Liver (tissue), 8 donors: ENCODE measurements at regions not wholly inside any gene's neighbourhood (a gene's known extent, or its start where the extent isn't known, plus 50 kb on each side); places are given as distances from the start of the nearest gene placed in this dataset.

Source experiments
- DNase-seq: peaks from one replicate; pipeline ENCODE4 v3.0.0-alpha.2; 2017; ENCODE audit warnings: low spot score
- H3K27ac ChIP-seq, 2 donors: one replicate each; pipeline ENCODE4 v1.7.0; 2013; ENCODE audit warnings: inconsistent platforms in 2 of 2, low read length in 2 of 2, control low read depth in 1 of 2, low read depth in 1 of 2, mild to moderate bottlenecking in 1 of 2
- H3K27me3 ChIP-seq, 4 donors: one replicate each; pipeline versions ENCODE4 v1.6.1 to v1.7.0; 2013; ENCODE audit warnings: low read length in 3 of 4, inconsistent platforms in 1 of 4, mild to moderate bottlenecking in 1 of 4, moderate library complexity in 1 of 4; ENCODE audit not compliant: control insufficient read depth in 4 of 4, insufficient read depth in 4 of 4
- H3K36me3 ChIP-seq, 4 donors: one replicate each; pipeline versions ENCODE4 v1.6.1 to v1.7.0; 2013; ENCODE audit warnings: low read length in 3 of 4, mild to moderate bottlenecking in 3 of 4, low read depth in 1 of 4, moderate library complexity in 1 of 4; ENCODE audit not compliant: control insufficient read depth in 4 of 4, insufficient read depth in 3 of 4
- H3K4me1 ChIP-seq, 4 donors: one replicate each; pipeline versions ENCODE4 v1.6.1 to v1.7.0; 2013; ENCODE audit warnings: low read length in 3 of 4, mild to moderate bottlenecking in 3 of 4, moderate library complexity in 1 of 4; ENCODE audit not compliant: control insufficient read depth in 4 of 4, insufficient read depth in 4 of 4
- H3K4me3 ChIP-seq, 3 donors: one replicate each; pipeline versions ENCODE4 v1.6.1 to v1.7.0; 2013; ENCODE audit warnings: low read length in 3 of 3, control low read depth in 1 of 3, low read depth in 1 of 3, mild to moderate bottlenecking in 1 of 3
- H3K9ac ChIP-seq, 2 donors: one replicate each; pipeline ENCODE4 v1.7.0; 2013; ENCODE audit warnings: low read length in 2 of 2, mild to moderate bottlenecking in 2 of 2, moderate library complexity in 2 of 2, control low read depth in 1 of 2, low read depth in 1 of 2
- H3K9me3 ChIP-seq, 4 donors: one replicate each; pipeline versions ENCODE4 v1.6.1 to v1.7.0; 2013; ENCODE audit warnings: low read length in 3 of 4; ENCODE audit not compliant: control insufficient read depth in 4 of 4
- EGR1 ChIP-seq, 2 donors: IDR thresholded peaks; 2 replicates each; pipeline ENCODE4 v1.6.1; 2016 to 2018; ENCODE audit warnings: antibody characterized with exemption in 2 of 2, low read depth in 2 of 2
- FOXA2 ChIP-seq: IDR thresholded peaks from 2 replicates; pipeline ENCODE4 v1.6.1; 2016; ENCODE audit warnings: antibody characterized with exemption
- GABPA ChIP-seq, 2 donors: IDR thresholded peaks in 1 of 2; conservative IDR thresholded peaks in 1 of 2; 2 replicates each; pipeline ENCODE4 v1.6.1; 2016; ENCODE audit warnings: antibody characterized with exemption in 2 of 2, mild to moderate bottlenecking in 1 of 2, moderate library complexity in 1 of 2
- HNF4A ChIP-seq, 2 donors: conservative IDR thresholded peaks; 2 replicates each; pipeline ENCODE4 v1.6.1; 2016; ENCODE audit warnings: antibody characterized with exemption in 2 of 2, mild to moderate bottlenecking in 2 of 2
- JUND ChIP-seq, 2 donors: IDR thresholded peaks; 2 replicates each; pipeline ENCODE4 v1.6.1; 2016; ENCODE audit warnings: antibody characterized with exemption in 2 of 2
- RAD21 ChIP-seq, 2 donors: IDR thresholded peaks; 2 replicates each; pipeline ENCODE4 v1.6.1; 2016; ENCODE audit warnings: antibody characterized with exemption in 2 of 2, mild to moderate bottlenecking in 2 of 2
- REST ChIP-seq: IDR thresholded peaks from 2 replicates; pipeline ENCODE4 v1.6.1; 2016; ENCODE audit warnings: antibody characterized with exemption, mild to moderate bottlenecking
- RXRA ChIP-seq, 2 donors: IDR thresholded peaks; 2 replicates each; pipeline ENCODE4 v1.6.1; 2017 to 2018; ENCODE audit warnings: antibody characterized with exemption in 2 of 2, mild to moderate bottlenecking in 1 of 2
- SP1 ChIP-seq: IDR thresholded peaks from 2 replicates; pipeline ENCODE4 v1.6.1; 2018; ENCODE audit warnings: antibody characterized with exemption, mild to moderate bottlenecking
- YY1 ChIP-seq: IDR thresholded peaks from 2 replicates; pipeline ENCODE4 v1.6.1; 2016; ENCODE audit warnings: antibody characterized with exemption, mild to moderate bottlenecking
- ZBTB33 ChIP-seq: IDR thresholded peaks from 2 replicates; pipeline ENCODE4 v1.6.1; 2016; ENCODE audit warnings: antibody characterized with exemption
- WGBS: extraction: QIAGEN DNeasy Blood & Tissue Kit; methylation state at CpG from one replicate; pipeline ENCODE4 v1.1.7; 2013; 5-methylcytosine and 5-hydroxymethylcytosine counted together
- TF ChIP-seq, protein P1 (sequence below): fragments of 150-350 bp; IDR thresholded peaks from 2 replicates; pipeline ENCODE4 v1.5.1; 2017; ENCODE audit warnings: improper control_type of control experiment, low read depth, low read length; ENCODE audit not compliant: missing input control
- TF ChIP-seq, protein P2 (sequence below): IDR thresholded peaks from 2 replicates; pipeline ENCODE4 v1.6.1; 2016; ENCODE audit warnings: antibody characterized with exemption
- donor health status: healthy.
- donor health status: healthy.
- donor health status: healthy.
- donor health status: healthy.
- donor health status: healthy.

- no peak for DNase-seq
- H3K9ac ChIP-seq = no peak overlapping the region
- whole genome bisulfite sequencing = 71% methylated on average over 2 of the region's 2 CpGs
- TF ChIP-seq SP1 (no peak), ZBTB33 (no peak), RXRA (IDR thresholded peaks at IDR 0.05) (no peak), YY1 (no peak), REST (no peak), EGR1 (IDR thresholded peaks at IDR 0.05; ENCODE audit: low read depth in 2 of 2) (no peak), HNF4A (conservative IDR thresholded peaks at IDR 0.05) (no peak), FOXA2 (no peak), JUND (IDR thresholded peaks at IDR 0.05) (no peak), RAD21 (IDR thresholded peaks at IDR 0.05) (no peak), GABPA (IDR thresholded peaks at IDR 0.05 in 1 of 2, conservative IDR thresholded peaks at IDR 0.05 in 1 of 2) (no peak)
- TF ChIP-seq, protein P1, sequence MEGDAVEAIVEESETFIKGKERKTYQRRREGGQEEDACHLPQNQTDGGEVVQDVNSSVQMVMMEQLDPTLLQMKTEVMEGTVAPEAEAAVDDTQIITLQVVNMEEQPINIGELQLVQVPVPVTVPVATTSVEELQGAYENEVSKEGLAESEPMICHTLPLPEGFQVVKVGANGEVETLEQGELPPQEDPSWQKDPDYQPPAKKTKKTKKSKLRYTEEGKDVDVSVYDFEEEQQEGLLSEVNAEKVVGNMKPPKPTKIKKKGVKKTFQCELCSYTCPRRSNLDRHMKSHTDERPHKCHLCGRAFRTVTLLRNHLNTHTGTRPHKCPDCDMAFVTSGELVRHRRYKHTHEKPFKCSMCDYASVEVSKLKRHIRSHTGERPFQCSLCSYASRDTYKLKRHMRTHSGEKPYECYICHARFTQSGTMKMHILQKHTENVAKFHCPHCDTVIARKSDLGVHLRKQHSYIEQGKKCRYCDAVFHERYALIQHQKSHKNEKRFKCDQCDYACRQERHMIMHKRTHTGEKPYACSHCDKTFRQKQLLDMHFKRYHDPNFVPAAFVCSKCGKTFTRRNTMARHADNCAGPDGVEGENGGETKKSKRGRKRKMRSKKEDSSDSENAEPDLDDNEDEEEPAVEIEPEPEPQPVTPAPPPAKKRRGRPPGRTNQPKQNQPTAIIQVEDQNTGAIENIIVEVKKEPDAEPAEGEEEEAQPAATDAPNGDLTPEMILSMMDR = no peak
- TF ChIP-seq, protein P2, sequence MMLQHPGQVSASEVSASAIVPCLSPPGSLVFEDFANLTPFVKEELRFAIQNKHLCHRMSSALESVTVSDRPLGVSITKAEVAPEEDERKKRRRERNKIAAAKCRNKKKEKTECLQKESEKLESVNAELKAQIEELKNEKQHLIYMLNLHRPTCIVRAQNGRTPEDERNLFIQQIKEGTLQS = no peak
- no peaks in the 10 kb centered on the region for H3K4me1 ChIP-seq
- H3K9me3 ChIP-seq = no peaks in the 10 kb centered on the region
- no peak overlapping the region for H3K4me3 ChIP-seq
- no peaks in the 10 kb centered on the region for H3K27me3 ChIP-seq
- H3K36me3 ChIP-seq = no peaks in the 10 kb centered on the region
- no peak overlapping the region for H3K27ac ChIP-seq
Measured at GRCh38 chr14:84074626-84075025, 1455.3 kb upstream of the FLRT2 start.

- WGBS = 80% methylated on average over 1 of the region's 1 CpG
- H3K9ac ChIP-seq = no peak overlapping the region
- no peaks in the 10 kb centered on the region for H3K36me3 ChIP-seq
- no peak overlapping the region for H3K27ac ChIP-seq
- TF ChIP-seq ZBTB33 (no peak), YY1 (no peak), FOXA2 (no peak), SP1 (no peak)
- H3K9me3 ChIP-seq = no peaks in the 10 kb centered on the region
- peaks cover 0 to 2% (median 0%) of the 10 kb centered on the region in 4 donors for H3K27me3 ChIP-seq
- H3K4me1 ChIP-seq = no peaks in the 10 kb centered on the region
- DNase-seq = no peak
- no peak overlapping the region for H3K4me3 ChIP-seq
Measured at GRCh38 chr14:84080944-84081343, 1449.0 kb upstream of the FLRT2 start.
